ENCODE measurements at regions not wholly inside any gene's neighbourhood (a gene's known extent, or its start where the extent isn't known, plus 50 kb on each side); places are given as distances from the start of the nearest gene placed in this dataset.

GRCh38 chr20:48292806-48293205, 507.5 kb upstream of the SULF2 start:
- no peak for DNase-seq
- Histone ChIP-seq H3K9ac (ENCODE audit: insufficient read depth, low read length, poor library complexity, severe bottlenecking) (no peak overlapping the region), H4K20me1 (ENCODE audit: insufficient read depth, low read length) (no peaks in the 10 kb centered on the region), H3K4me3 (replicated peaks in 1 of 3; ENCODE audit: low read depth in 2 of 3, low read length in 3 of 3) (no peak overlapping the region), H3K79me2 (ENCODE audit: insufficient read depth, low read length) (no peaks in the 10 kb centered on the region), H3K4me1 (ENCODE audit: control insufficient read depth in 1 of 2, insufficient read depth in 2 of 2, low read length in 2 of 2) (no peaks in the 10 kb centered on the region), H3K9me3 (replicated peaks in 1 of 2; ENCODE audit: control insufficient read depth in 1 of 2, insufficient read depth in 1 of 2, low read length in 2 of 2) (no peaks in the 10 kb centered on the region), H2AFZ (ENCODE audit: insufficient read depth, low read depth, low read length, poor library complexity, severe bottlenecking) (no peak overlapping the region), H3K27ac (ENCODE audit: low read depth in 1 of 2, low read length in 2 of 2) (no peak overlapping the region), H3K27me3 (ENCODE audit: control insufficient read depth in 2 of 2, insufficient read depth in 2 of 2, low read length in 2 of 2) (no peaks in the 10 kb centered on the region), H3K4me2 (replicated peaks; ENCODE audit: extremely low read depth, low read length, poor library complexity, severe bottlenecking) (no peak overlapping the region), H3K36me3 (replicated peaks in 1 of 2; ENCODE audit: control insufficient read depth in 1 of 2, insufficient read depth in 2 of 2, low read length in 2 of 2) (no peaks in the 10 kb centered on the region)
- no peaks in the 10 kb centered on the region for H3K4me1 Mint-ChIP-seq
- intact Hi-C loops (cut with micrococcal nuclease), result no loop called here
- no peaks in the 10 kb centered on the region for H3K9me3 Mint-ChIP-seq
- no peaks in the 10 kb centered on the region for H3K36me3 Mint-ChIP-seq
- TF ChIP-seq CTCF (IDR thresholded peaks at IDR 0.05), result no peak
- peaks cover 7 to 23% (median 11%) of the 10 kb centered on the region in 3 donors for H3K27me3 Mint-ChIP-seq (ENCODE audit: low read depth in 3 of 3)
- WGBS (ENCODE audit: insufficient coverage), result 92% methylated on average over 4 of the region's 10 CpGs
- peak overlapping the region in 1 of 2 donors; percentile 2 for H3K4me3 Mint-ChIP-seq
- H3K27ac Mint-ChIP-seq, result no peak overlapping the region

- Histone ChIP-seq H3K4me2 (replicated peaks; ENCODE audit: extremely low read depth, low read length, poor library complexity, severe bottlenecking) (no peak overlapping the region), H4K20me1 (ENCODE audit: insufficient read depth, low read length) (no peaks in the 10 kb centered on the region), H3K4me1 (ENCODE audit: control insufficient read depth in 1 of 2, insufficient read depth in 2 of 2, low read length in 2 of 2) (no peaks in the 10 kb centered on the region), H2AFZ (ENCODE audit: insufficient read depth, low read depth, low read length, poor library complexity, severe bottlenecking) (no peak overlapping the region), H3K27ac (ENCODE audit: low read depth in 1 of 2, low read length in 2 of 2) (no peak overlapping the region), H3K9me3 (replicated peaks in 1 of 2; ENCODE audit: control insufficient read depth in 1 of 2, insufficient read depth in 1 of 2, low read length in 2 of 2) (no peaks in the 10 kb centered on the region), H3K9ac (ENCODE audit: insufficient read depth, low read length, poor library complexity, severe bottlenecking) (no peak overlapping the region), H3K79me2 (ENCODE audit: insufficient read depth, low read length) (no peaks in the 10 kb centered on the region), H3K4me3 (replicated peaks in 1 of 3; ENCODE audit: low read depth in 2 of 3, low read length in 3 of 3) (no peak overlapping the region), H3K36me3 (replicated peaks in 1 of 2; ENCODE audit: control insufficient read depth in 1 of 2, insufficient read depth in 2 of 2, low read length in 2 of 2) (no peaks in the 10 kb centered on the region), H3K27me3 (ENCODE audit: control insufficient read depth in 2 of 2, insufficient read depth in 2 of 2, low read length in 2 of 2) (no peaks in the 10 kb centered on the region)
- H3K27me3 Mint-ChIP-seq (ENCODE audit: low read depth in 3 of 3), result peaks cover 6 to 22% (median 9%) of the 10 kb centered on the region in 3 donors
- H3K27ac Mint-ChIP-seq, result no peak overlapping the region
- H3K4me3 Mint-ChIP-seq, result no peak overlapping the region
- no peaks in the 10 kb centered on the region for H3K4me1 Mint-ChIP-seq
- H3K9me3 Mint-ChIP-seq, result no peaks in the 10 kb centered on the region
- intact Hi-C loops (cut with micrococcal nuclease), result no loop called here
- no peak for TF ChIP-seq CTCF (IDR thresholded peaks at IDR 0.05)
- no peaks in the 10 kb centered on the region for H3K36me3 Mint-ChIP-seq
- WGBS (ENCODE audit: insufficient coverage), result 93% methylated on average over 3 of the region's 4 CpGs
- DNase-seq, result no peak
Observed at GRCh38 chr20:48291896-48292295, 506.6 kb upstream of the SULF2 start.

All from CD14-positive monocyte (primary cell).